GM23338 (cell line): ENCODE measurements at regions not wholly inside any gene's neighbourhood (a gene's known extent, or its start where the extent isn't known, plus 50 kb on each side); places are given as distances from the start of the nearest gene placed in this dataset.

Experiments
- ATAC-seq: fragments of 200-7000 bp; cut with Tn5 transposase; 3 replicates; pipeline ENCODE4 v1.9.1; 2020
- DNase-seq: peaks from one replicate; pipeline ENCODE4 v3.0.0-alpha.2; 2015; ENCODE audit warnings: low spot score
- H2AFZ ChIP-seq: fragments of 200-600 bp; sonication (generic); 2 replicates; pipeline ENCODE4 v1.8.0; 2016; ENCODE audit warnings: antibody characterized with exemption, mild to moderate bottlenecking, moderate library complexity
- H3F3A ChIP-seq: fragments of 200-600 bp; sonication (generic); replicated peaks from 2 replicates; pipeline ENCODE4 v1.8.0; 2017; ENCODE audit warnings: antibody characterized with exemption, mixed run types, low read depth
- H3K27ac ChIP-seq: fragments of 200-600 bp; sonication (generic); 2 replicates; pipeline ENCODE4 v1.6.1; 2016; ENCODE audit warnings: low read depth
- H3K27me3 ChIP-seq: fragments of 200-600 bp; sonication (generic); 2 replicates; pipeline ENCODE4 v1.8.0; 2016; ENCODE audit warnings: mild to moderate bottlenecking, mixed run types, moderate library complexity; ENCODE audit not compliant: insufficient read depth
- H3K36me3 ChIP-seq: fragments of 200-600 bp; sonication (generic); 2 replicates; pipeline ENCODE4 v1.8.0; 2016; ENCODE audit warnings: mild to moderate bottlenecking; ENCODE audit not compliant: insufficient read depth
- H3K4me1 ChIP-seq: fragments of 200-600 bp; sonication (generic); 2 replicates; pipeline ENCODE4 v1.8.0; 2016; ENCODE audit warnings: mild to moderate bottlenecking, moderate library complexity; ENCODE audit not compliant: insufficient read depth
- H3K4me2 ChIP-seq: fragments of 200-600 bp; sonication (generic); 2 replicates; pipeline ENCODE4 v1.7.1; 2017; ENCODE audit warnings: mixed run types
- H3K4me3 ChIP-seq: fragments of 200-600 bp; sonication (generic); 2 replicates; pipeline ENCODE4 v1.6.1; 2016; ENCODE audit warnings: mixed run types
- H3K79me2 ChIP-seq: fragments of 200-600 bp; sonication (generic); replicated peaks from 2 replicates; pipeline ENCODE4 v1.8.0; 2017; ENCODE audit warnings: mild to moderate bottlenecking; ENCODE audit not compliant: insufficient read depth
- H3K9me2 ChIP-seq: fragments of 200-600 bp; sonication (generic); 2 replicates; pipeline ENCODE4 v1.8.0; 2017; ENCODE audit not compliant: insufficient read depth
- H4K20me1 ChIP-seq: fragments of 200-600 bp; sonication (generic); replicated peaks from 2 replicates; pipeline ENCODE4 v1.8.0; 2017; ENCODE audit warnings: mild to moderate bottlenecking; ENCODE audit not compliant: insufficient read depth
- H3K27ac Mint-ChIP-seq: 2 replicates; pipeline ENCODE4 v1.8.0; 2020; ENCODE audit warnings: inconsistent platforms, mild to moderate bottlenecking, moderate library complexity, mixed read lengths
- H3K27me3 Mint-ChIP-seq: 3 replicates; pipeline ENCODE4 v1.8.0; 2022; ENCODE audit warnings: low read depth, mild to moderate bottlenecking, moderate library complexity, mixed read lengths, inconsistent platforms; ENCODE audit not compliant: insufficient read depth, poor library complexity
- H3K36me3 Mint-ChIP-seq: 3 replicates; pipeline ENCODE4 v1.8.0; 2021; ENCODE audit warnings: low read depth, mild to moderate bottlenecking, inconsistent platforms, moderate library complexity, mixed read lengths
- H3K4me1 Mint-ChIP-seq: 3 replicates; pipeline ENCODE4 v1.8.0; 2020; ENCODE audit warnings: mild to moderate bottlenecking, inconsistent platforms, mixed read lengths
- H3K4me3 Mint-ChIP-seq: 3 replicates; pipeline ENCODE4 v1.8.0; 2021; ENCODE audit warnings: moderate library complexity, mild to moderate bottlenecking, inconsistent platforms, mixed read lengths
- H3K9me3 Mint-ChIP-seq: 3 replicates; pipeline ENCODE4 v1.8.0; 2020; ENCODE audit warnings: moderate library complexity, mild to moderate bottlenecking, inconsistent platforms, mixed read lengths
- CREB1 ChIP-seq: fragments of 250-450 bp; sonication (Bioruptor Pico); IDR thresholded peaks from 2 replicates; pipeline ENCODE4 v1.5.0; 2020; ENCODE audit warnings: low read depth, mild to moderate bottlenecking, moderate library complexity
- CTCF ChIP-seq, 2 experiments: fragments of 200-600 bp in 1 of 2; sonication (generic) in 1 of 2; conservative IDR thresholded peaks; 2 replicates each; pipeline versions ENCODE4 v1.5.1 to v1.6.1; 2016 to 2017; ENCODE audit warnings: antibody characterized with exemption in 2 of 2, low read depth in 2 of 2, mild to moderate bottlenecking in 2 of 2, moderate library complexity in 1 of 2
- ETS1 ChIP-seq: IDR thresholded peaks from 2 replicates; pipeline ENCODE4 v1.6.1; 2016; ENCODE audit warnings: antibody characterized with exemption
- EZH2 ChIP-seq: fragments of 200-600 bp; sonication (generic); IDR thresholded peaks from one replicate; pipeline ENCODE4 v1.8.0; 2017; ENCODE audit warnings: antibody characterized with exemption, mild to moderate bottlenecking, low read depth; ENCODE audit not compliant: unreplicated experiment
- EZH2phosphoT487 ChIP-seq: fragments of 200-600 bp; sonication (generic); IDR thresholded peaks from one replicate; pipeline ENCODE4 v1.8.1; 2018; ENCODE audit warnings: antibody characterized with exemption; ENCODE audit not compliant: unreplicated experiment
- JUNB ChIP-seq: IDR thresholded peaks from one replicate; pipeline ENCODE4 v1.6.1; 2016; ENCODE audit warnings: antibody characterized with exemption; ENCODE audit not compliant: unreplicated experiment
- NANOG ChIP-seq: IDR thresholded peaks from 2 replicates; pipeline ENCODE4 v1.6.1; 2016; ENCODE audit warnings: antibody characterized with exemption, borderline replicate concordance
- STAT1 ChIP-seq: IDR thresholded peaks from one replicate; pipeline ENCODE4 v1.6.1; 2016; ENCODE audit warnings: antibody characterized with exemption; ENCODE audit not compliant: unreplicated experiment
- ZNF114 ChIP-seq: fragments of 250-450 bp; sonication (Bioruptor Pico); IDR thresholded peaks from 2 replicates; pipeline ENCODE4 v1.5.0; 2020; ENCODE audit warnings: mild to moderate bottlenecking, moderate library complexity
- ZNF331 ChIP-seq: fragments of 250-450 bp; sonication (Bioruptor Pico); IDR thresholded peaks from 2 replicates; pipeline ENCODE4 v1.5.0; 2020; ENCODE audit warnings: low read depth, mild to moderate bottlenecking, moderate library complexity
- ZNF462 ChIP-seq: fragments of 250-450 bp; sonication (Bioruptor Pico); IDR thresholded peaks from 2 replicates; pipeline ENCODE4 v1.5.0; 2020; ENCODE audit warnings: mild to moderate bottlenecking, moderate library complexity
- TF ChIP-seq, protein P1 (sequence below): IDR thresholded peaks from one replicate; pipeline ENCODE4 v1.6.1; 2018; ENCODE audit warnings: antibody characterized with exemption; ENCODE audit not compliant: unreplicated experiment

DNA sequence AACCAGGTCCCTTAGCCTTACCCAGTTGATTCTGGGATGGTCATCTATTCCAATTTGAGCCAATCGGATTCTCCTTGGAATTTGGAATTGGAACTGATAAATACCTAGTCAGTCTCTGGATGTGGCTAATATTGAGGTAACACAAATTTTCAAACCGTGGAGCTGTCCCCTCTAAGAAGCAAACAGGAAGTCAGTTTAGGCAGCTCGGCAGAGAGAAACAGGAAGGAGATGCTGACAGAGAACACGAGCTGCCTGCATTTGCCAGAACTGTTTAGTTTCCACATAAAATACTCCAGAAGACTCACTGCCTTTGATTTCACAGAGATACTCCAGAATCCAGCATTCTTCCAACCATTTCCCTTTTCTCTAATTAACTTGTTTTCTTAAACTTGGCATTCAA lies 1024.9 kb downstream of the BCL11A start:
- Histone ChIP-seq H3K4me2 (no peak overlapping the region), H3K9me2 (0 out of 2 replicates have a peak, but pooled peaks cover 7% of the 10 kb centered on the region), H3F3A (no peaks in the 10 kb centered on the region), H3K27me3 (no peaks in the 10 kb centered on the region), H4K20me1 (no peaks in the 10 kb centered on the region), H3K4me3 (no peak overlapping the region), H3K36me3 (no peaks in the 10 kb centered on the region), H2AFZ (no peak overlapping the region), H3K4me1 (no peaks in the 10 kb centered on the region), H3K27ac (no peak overlapping the region), H3K79me2 (no peaks in the 10 kb centered on the region)
- no peaks in the 10 kb centered on the region for H3K4me1 Mint-ChIP-seq
- H3K36me3 Mint-ChIP-seq = no peaks in the 10 kb centered on the region
- H3K27ac Mint-ChIP-seq = no peak overlapping the region
- TF ChIP-seq NANOG (no peak), EZH2 (no peak), EZH2phosphoT487 (no peak), CREB1 (no peak), STAT1 (no peak), ETS1 (no peak), CTCF (conservative IDR thresholded peaks at IDR 0.05; ENCODE audit: low read depth in 2 of 2) (no peak), ZNF114 (no peak), JUNB (no peak), ZNF331 (CRISPR knock-in tag) (no peak), ZNF462 (CRISPR knock-in tag) (no peak)
- TF ChIP-seq, protein P1, sequence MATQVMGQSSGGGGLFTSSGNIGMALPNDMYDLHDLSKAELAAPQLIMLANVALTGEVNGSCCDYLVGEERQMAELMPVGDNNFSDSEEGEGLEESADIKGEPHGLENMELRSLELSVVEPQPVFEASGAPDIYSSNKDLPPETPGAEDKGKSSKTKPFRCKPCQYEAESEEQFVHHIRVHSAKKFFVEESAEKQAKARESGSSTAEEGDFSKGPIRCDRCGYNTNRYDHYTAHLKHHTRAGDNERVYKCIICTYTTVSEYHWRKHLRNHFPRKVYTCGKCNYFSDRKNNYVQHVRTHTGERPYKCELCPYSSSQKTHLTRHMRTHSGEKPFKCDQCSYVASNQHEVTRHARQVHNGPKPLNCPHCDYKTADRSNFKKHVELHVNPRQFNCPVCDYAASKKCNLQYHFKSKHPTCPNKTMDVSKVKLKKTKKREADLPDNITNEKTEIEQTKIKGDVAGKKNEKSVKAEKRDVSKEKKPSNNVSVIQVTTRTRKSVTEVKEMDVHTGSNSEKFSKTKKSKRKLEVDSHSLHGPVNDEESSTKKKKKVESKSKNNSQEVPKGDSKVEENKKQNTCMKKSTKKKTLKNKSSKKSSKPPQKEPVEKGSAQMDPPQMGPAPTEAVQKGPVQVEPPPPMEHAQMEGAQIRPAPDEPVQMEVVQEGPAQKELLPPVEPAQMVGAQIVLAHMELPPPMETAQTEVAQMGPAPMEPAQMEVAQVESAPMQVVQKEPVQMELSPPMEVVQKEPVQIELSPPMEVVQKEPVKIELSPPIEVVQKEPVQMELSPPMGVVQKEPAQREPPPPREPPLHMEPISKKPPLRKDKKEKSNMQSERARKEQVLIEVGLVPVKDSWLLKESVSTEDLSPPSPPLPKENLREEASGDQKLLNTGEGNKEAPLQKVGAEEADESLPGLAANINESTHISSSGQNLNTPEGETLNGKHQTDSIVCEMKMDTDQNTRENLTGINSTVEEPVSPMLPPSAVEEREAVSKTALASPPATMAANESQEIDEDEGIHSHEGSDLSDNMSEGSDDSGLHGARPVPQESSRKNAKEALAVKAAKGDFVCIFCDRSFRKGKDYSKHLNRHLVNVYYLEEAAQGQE = no peak
- H3K9me3 Mint-ChIP-seq = no peaks in the 10 kb centered on the region; the same call in 1 of the 3 replicates
- H3K27me3 Mint-ChIP-seq = peaks cover 4% of the 10 kb centered on the region
- no peak overlapping the region for H3K4me3 Mint-ChIP-seq
- ATAC-seq (no peak), DNase-seq (no peak)
